Activated CD8-positive, alpha-beta memory T cell treated with anti-CD3 and anti-CD28 coated beads for 1 hour (primary cell): ENCODE measurements at regions not wholly inside any gene's neighbourhood (a gene's known extent, or its start where the extent isn't known, plus 50 kb on each side); places are given as distances from the start of the nearest gene placed in this dataset.
A peak's percentile ranks its signal among the peaks of the same experiment; 100 is the strongest.
"Not testable (repeated sequence)": the region's sequence is repeated elsewhere in the genome, so short reads cannot be mapped to it uniquely, and the experiment has no call there.

ENCODE experiments used
- DNase-seq, 2 donors: peaks; one replicate each; pipeline ENCODE4 v3.0.0-alpha.2; 2020; ENCODE audit warnings: low read depth in 1 of 2; ENCODE audit errors: extremely low read depth in 1 of 2

DNA sequence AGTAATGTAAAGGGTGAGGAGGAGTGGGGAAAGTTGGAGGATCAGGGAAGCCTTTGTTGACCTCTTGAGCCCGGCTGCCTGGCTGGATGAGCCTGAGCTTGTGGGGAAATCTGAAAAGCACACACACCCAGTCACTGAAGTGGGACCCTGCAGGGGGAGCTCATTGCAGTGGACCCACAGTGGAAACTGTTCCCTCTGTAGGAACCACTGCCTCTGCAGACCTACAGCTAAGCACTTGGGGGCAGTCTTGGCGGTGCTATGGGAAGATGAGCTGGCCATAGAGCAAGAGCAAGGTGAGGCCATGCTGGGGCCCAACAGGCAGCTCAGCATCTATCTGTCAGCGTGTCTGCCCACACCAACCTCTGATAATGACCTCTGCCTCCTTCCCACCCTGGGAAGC, 294.8 kb downstream of the TSHZ3 start:
- DNase-seq: peak in 1 of 2 donors; percentile 0

- DNase-seq: no peak
Measured at GRCh38 chr19:31049431-31049830, 299.8 kb downstream of the TSHZ3 start.

DNA sequence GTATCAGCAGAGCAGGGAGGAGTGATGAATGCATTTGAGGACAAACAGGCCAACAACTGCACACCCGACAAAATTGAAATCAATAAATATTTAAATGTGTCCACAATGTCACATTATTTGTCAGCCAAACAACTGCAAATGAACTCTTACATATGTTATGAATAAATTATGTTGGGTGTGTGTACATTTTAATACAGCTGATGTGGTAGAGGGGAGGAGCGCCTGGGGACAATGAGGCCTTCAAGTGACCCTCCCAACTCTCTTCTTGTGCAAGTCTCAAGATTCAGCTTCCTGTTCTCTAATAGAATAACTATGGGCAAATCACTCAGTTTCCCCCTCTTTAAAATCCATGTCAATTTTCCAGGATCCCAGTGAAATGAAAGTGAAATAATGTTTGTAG, 303.2 kb downstream of the TSHZ3 start:
- DNase-seq: no peak

GRCh38 chr19:31041461-31041860, 307.8 kb downstream of the TSHZ3 start:
- no peak for DNase-seq

GRCh38 chr19:31039151-31039550, 310.1 kb downstream of the TSHZ3 start:
- DNase-seq: no peak

GRCh38 chr19:31037286-31037980, 311.8 kb downstream of the TSHZ3 start:
- no peak for DNase-seq

DNA sequence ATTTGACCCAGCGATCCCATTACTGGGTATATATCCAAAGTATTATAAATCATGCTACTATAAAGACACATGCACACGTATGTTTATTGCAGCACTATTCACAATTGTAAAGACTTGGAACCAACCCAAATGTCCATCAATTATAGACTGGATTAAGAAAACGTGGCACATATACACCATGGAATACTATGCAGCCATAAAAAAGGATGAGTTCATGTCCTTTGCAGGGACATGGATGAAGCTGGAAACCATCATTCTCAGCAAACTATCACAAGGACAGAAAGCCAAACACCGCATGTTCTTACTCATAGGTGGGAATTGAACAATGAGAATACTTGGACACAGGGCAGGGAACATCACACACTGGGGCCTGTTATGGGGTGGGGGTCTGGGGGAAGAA, 317.8 kb downstream of the TSHZ3 start:
- not testable (repeated sequence) for DNase-seq

DNA sequence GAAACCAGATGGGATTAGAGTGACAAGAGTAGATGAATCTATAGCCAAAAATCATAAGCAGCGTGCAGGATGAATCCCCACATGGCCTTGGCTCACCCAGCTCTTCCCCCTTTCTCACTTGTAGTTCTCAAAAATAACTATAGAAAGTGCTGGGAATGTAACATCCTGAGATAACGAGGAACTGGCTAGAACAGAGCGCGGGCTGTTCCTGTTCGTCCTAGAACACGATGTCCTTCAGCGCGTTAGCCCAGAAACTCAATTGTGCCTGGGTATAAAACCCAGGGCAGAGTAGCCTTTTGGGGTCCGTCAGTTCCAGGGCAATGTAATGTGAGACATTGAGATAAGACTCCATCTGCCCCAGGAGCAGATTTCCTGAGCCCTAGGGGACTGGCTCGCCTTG, 326.2 kb downstream of the TSHZ3 start:
- no peak for DNase-seq

GRCh38 chr19:31018936-31019335, 330.3 kb downstream of the TSHZ3 start:
- no peak for DNase-seq

GRCh38 chr19:31015778-31016177, 333.5 kb downstream of the TSHZ3 start:
- DNase-seq: no peak

- DNase-seq: no peak
Measured at GRCh38 chr19:31014668-31015067, 334.6 kb downstream of the TSHZ3 start.

GRCh38 chr19:31013384-31014020, 335.7 kb downstream of the TSHZ3 start:
- DNase-seq: no peak

- no peak for DNase-seq
Measured at GRCh38 chr19:31002518-31003244, 346.6 kb downstream of the TSHZ3 start.

DNA sequence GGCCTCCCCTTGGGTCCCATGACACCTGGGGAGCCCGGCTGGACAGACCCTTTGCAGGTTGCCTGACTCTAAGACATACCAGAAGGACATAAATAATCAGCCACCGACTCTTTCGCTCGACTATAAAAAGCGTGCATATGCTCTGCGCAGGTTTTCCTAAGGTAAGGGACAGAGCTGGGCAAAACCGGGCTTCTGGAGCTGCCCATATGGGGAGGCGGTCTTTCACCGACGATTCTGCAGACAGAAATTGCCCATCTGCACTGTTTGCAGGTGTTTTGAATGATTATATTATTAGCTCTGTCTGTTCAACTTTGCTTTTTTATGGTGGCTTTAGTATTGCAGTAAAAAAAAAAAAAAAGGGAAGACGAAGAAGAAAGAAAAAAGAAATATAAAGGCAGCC, 347.2 kb downstream of the TSHZ3 start:
- DNase-seq: no peak

GRCh38 chr19:31000913-31001312, 348.3 kb downstream of the TSHZ3 start:
- DNase-seq: no peak

GRCh38 chr19:30999726-31000125, 349.5 kb downstream of the TSHZ3 start:
- no peak for DNase-seq

GRCh38 chr19:30997222-30997621, 352.0 kb downstream of the TSHZ3 start:
- no peak for DNase-seq

GRCh38 chr19:30978639-30979038, 370.6 kb downstream of the TSHZ3 start:
- no peak for DNase-seq

DNA sequence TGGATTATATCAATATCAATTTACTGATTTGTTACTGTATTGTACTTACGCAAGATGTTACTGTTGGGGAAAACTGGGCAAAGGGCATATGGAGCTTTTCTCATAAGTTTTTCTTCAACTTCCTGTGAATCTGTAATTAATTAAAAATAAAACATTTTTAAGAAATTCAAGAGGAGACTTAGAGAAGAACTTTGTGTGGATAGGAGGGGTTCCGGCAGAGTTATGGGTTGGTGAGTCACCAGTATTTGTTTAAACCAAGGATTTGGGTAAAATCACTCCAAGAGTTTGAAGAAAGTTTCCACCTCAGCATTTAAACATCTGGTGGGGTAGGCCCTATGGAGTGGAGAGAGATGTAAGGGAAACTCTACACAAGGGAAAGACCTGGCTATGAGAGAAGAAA, 379.6 kb downstream of the TSHZ3 start:
- DNase-seq: no peak

DNA sequence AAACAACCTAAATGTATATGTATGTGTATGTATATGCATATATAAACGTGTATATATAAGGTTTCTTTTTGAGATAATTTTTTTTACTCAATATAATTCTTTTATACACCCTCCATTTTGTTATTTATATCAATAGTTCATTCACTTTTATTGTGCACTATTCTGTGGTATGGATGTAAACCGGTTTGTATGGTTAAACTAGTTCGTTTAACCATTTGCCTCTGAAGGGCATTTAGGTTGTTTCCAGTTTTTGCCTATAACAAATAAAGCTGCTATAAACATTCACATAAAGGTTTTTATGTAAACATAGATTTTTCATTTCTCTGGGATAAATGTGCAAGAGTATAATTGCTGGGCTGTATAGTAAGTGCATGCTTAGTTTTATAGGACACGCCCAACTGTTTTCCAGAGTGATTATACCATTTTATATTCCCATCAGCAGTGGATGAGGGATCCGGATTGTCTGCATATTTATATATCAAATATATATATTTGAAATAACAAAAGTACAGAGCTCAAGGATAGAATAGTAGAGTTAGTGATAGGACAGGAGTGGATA, 380.3 kb downstream of the TSHZ3 start:
- no peak for DNase-seq

DNA sequence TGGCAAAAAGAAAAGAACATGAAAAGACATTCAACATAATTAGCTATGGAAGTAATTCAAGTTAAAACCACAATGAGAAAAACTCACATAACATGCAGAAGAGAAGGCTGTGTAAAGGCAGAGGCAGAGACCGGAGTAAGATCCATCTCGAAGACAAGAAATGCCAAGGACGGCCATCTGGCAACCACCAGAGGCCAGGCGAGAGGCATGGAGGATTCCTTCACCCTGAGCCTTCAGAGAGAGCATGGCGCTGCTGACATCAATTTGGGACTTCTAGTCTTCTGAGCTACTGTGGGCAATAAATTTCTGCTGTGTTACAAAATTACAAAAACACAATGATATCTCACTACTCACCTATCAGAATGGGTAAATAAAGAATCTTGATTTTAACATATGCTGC, 381.0 kb downstream of the TSHZ3 start:
- no peak for DNase-seq

DNA sequence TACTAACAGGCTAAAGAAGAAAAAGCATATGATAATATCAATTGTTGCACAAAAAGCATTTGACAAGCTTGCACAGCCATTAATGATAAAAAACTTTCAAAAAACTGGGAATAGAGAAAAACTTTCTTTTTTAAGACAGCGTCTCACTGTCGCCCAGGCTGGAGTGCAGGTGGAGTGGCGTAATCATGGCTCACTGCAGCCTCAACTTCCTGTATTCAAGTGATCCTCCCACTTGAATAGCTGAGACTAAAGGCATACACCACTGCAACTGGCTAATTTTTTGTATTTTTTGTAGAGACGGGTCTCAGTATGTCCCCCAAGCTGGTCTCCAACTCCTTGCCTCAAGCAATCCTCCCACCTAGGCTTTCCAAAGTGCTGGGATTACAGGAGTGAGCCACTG, 382.8 kb downstream of the TSHZ3 start:
- no peak for DNase-seq
